GM21723 (cell line): ENCODE measurements at regions not wholly inside any gene's neighbourhood (a gene's known extent, or its start where the extent isn't known, plus 50 kb on each side); places are given as distances from the start of the nearest gene placed in this dataset.

ENCODE experiments used
- ATAC-seq: cut with Tn5 transposase; IDR thresholded peaks from one replicate; pipeline ENCODE4 v1.9.1; 2021; ENCODE audit warnings: mild to moderate bottlenecking, moderate library complexity; ENCODE audit not compliant: unreplicated experiment

DNA sequence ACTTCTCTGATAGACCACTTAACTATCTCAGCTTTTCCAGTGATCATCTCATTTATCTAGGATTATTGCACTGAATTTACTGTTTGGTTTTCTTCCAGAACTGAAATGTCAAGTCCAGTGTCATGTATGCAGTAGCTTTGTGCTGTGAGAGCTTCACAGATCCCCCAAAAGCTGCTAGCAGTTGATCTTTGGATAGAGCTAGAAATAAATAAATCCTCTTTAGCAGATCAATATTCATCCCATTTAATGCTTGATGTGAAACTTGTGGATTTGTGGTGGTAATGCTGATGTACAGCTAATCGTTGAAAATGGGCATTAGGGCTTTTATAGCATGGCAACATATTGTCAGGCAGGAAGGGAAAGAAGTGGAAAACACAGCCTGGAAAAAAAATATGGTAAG, 509.6 kb upstream of the FAM241A start:
- no peak for ATAC-seq

DNA sequence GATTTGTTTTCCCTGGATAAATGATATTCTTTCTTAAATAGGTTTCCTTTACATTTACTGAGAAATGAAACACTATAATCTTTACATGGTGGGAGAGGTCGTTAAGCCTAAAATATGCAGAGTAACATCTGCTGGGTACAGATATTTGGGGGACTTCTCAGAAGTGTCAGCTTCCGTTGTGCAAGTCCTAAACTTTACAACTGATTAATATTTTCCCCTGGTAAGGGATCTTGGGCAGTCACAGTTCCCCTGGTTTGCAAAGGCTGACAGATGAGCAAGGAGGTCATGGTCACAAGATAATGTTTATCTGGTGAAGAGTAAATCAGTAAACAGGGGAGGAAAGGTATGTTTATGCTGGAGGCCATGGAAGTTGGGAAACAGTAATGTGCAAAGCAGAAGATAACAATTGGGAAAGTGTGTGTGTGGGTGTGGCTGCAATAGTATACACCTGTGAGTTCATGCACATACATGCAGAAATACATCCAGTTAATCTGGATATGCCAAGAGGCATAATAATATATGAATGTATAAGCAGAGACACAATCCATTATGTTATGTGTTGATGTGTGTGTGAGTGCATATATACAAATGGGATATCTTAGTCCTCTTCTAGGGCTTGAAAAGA, 508.2 kb upstream of the FAM241A start:
- no peak for ATAC-seq

DNA sequence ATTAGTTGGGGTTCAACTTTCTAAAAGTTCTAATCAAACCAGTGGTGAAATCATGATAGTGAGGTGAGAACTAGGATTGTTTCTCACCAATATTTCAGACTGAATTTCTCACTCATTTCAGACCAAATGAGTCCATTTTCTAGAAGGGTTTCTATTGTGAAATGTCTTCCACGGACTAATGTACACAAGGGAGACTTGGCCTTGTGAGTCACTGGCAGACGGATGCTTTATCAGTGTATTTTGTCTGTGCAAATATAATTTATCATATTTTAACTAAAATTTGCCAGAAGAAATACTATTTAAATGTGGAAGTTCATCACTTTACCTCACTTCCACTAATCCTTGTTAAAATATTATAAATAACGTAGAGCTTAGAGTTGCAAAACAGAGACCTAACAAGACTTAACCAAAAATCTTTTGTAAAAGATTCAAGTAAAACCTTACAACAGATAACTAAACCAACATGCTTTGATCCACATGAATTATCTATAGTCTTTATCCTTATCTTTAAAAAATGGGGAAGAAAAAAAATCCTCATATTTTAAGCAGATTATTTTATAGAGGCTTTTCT, 506.0 kb upstream of the FAM241A start:
- no peak for ATAC-seq

DNA sequence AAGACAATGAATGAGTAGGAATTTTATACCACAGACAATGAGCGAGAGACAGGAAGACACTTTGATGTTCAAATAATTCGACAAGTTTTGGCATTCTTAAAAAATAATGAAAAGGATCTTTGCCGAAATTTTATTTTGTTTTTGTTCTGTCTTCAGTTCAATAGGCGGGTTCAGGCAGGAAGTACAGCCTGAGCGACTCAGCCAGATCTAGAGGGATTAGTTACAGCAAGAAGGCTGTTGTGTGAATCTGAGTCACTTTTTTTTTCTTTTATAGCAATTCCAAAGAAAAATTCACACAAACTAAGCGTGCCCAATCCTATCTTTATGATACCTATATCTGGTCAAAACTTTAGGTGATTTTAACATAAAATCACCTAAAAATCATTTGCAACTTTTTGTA, 505.4 kb upstream of the FAM241A start:
- ATAC-seq = no peak

DNA sequence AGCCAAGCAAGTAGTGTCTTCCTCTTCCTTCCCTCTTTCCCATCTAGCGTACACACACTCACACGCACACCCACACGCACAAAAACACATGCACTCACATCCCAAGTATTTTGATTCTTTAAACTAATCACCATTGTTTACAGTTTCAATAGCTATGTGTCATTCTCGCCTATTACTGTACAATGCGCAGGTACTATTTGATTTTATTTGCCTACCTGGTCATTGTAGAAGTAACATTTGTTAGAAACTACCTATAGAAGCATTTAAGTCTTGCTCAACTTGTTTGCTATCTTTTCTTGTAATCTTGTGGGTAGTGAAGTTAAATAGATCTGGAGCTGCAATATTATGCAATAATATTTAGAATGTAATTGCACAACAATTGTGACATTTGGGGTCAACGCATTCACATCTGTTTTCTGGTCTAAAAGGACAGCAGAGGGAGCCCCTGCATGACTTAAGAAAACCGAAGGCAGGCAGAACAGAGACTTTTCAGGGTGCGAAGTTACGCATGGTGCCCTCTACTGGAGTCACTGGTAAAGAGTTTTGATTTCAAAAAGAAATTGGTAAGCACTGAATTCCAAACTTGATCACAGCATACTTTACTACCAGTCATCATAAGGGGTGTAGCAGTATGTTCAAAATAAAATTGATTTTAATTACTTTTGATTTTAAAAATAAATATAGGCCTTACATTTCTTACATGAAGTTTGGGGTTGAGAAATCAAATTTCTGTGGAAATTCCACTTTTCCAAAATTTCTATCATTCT, 503.3 kb upstream of the FAM241A start:
- peak; percentile 99 for ATAC-seq

DNA sequence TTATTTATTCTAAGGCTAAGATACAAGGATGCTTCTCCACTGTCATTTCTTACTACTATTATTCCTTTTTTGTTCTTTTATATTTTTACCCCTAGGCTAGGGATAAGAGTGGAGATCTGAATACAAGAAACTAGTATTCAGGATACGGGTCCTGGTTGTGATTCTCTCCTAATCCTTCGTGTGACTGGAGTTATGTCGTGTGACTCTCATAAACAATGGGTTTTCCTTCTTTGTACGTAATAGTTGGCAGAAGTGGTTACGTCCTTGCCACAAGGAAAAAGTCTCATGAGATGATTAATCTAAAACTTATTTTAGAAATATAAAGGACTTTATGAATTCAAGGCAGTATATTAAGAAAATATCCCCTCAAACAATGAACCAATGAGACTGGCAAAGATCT, 497.2 kb upstream of the FAM241A start:
- no peak for ATAC-seq

DNA sequence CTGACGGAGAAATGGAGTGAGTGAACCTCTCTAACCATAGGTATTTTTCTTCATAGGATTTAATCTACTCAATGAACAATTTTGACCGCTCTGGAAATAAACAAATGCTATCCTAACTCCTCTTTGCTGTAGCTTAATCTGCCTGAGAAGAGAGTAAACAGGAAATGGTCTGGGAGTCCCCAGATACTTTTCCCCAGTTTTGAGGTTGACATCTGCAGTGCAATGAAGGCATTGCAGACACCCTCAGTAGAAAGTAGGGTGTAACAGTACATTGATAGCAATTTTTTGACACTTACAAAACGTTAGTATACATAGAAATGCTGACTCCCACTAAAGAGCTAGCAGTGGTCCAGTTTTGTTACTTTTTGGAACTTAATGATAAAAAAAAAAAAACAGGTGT, 495.9 kb upstream of the FAM241A start:
- ATAC-seq = peak; percentile 66

DNA sequence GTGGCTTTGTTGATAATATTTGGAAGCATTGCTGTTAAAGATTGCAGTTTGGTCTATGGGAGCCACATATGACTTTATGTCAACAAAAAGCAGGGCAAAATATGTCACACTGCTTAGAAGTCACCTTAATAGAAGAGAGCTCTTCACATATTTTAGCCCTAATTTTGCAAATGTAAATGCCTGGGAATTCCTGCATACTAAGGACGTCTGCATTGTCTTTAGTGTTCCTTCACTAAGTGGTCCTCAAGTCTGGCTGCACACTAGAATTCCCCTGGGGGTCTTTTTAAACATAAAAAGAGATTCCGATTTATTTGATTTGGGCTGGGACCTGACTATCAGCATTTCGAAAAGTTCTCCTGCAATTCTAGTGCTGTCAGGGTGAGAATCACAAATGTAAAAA, 495.1 kb upstream of the FAM241A start:
- no peak for ATAC-seq

DNA sequence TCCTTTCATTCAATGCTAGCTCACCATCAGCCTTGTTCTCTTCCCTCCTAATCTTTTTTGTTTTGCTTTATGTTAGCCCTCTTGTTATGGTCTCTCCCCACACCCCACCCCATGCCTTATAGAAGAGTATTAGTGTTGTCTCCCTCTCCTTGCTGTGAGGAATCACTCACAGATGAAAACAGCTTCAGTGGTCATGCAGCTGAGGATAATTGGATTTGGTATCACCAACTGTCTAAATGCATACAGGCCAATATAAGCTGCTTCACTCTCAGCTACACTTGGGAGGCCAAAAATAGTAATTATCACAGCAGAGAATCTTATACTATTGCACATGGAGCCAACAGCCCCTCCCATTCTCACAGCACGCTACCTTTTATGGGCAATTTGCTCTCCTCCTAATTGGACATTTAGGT, 494.6 kb upstream of the FAM241A start:
- no peak for ATAC-seq

DNA sequence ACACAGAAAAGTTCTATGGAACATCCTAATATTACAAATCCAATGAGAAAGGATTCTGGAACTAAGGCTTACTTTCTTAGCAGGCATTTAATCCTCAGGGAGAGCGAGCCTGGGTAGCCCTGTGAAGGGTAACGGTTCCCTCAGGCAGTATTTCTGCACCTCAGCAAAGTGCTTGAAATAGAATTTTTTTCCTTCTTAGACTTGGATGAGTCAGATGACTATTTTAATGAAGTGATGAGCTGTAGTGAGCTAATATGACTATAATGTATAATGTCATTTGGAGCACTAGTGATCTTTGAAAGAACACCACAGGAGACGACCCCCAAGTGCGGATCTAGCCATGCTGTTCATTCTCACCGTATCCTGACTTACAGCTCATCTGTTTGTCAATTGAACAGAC, 493.0 kb upstream of the FAM241A start:
- no peak for ATAC-seq

DNA sequence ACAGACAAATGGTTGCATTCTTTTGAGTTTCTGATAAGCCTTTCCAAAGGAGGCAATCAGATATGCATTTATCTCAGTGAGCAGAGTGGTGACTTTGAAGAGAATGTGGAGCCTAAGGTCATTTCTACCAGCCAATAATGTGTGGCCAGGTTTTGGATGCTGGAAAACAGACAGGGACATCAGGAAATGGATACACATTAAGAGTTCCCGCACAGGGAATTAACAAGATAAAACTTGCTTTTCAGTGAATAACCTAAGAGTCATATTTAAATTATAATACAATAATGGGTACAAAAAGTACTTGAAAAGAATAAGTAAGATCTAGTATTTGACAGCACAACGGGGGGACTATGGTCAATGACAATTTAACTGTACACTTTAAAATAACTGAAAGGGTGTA, 492.3 kb upstream of the FAM241A start:
- no peak for ATAC-seq

DNA sequence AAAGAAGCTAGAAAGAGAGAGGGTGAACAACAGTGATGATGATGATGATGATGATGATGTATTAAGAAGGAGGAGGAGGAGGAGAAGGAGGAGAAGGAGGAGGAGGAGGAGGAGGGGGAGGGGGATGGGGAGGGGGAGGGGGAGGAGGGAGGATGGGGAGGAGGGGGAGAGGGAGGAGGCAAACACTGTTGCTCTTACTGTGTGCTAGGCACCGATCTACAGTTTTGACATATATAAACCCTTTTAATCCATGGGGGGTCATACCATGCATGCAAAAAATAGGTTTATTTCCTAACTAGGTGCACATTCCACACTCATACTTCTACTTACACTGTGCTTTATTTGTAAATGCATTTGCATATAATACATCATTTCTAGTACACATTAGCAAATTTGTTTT, 482.8 kb upstream of the FAM241A start:
- ATAC-seq = no peak

DNA sequence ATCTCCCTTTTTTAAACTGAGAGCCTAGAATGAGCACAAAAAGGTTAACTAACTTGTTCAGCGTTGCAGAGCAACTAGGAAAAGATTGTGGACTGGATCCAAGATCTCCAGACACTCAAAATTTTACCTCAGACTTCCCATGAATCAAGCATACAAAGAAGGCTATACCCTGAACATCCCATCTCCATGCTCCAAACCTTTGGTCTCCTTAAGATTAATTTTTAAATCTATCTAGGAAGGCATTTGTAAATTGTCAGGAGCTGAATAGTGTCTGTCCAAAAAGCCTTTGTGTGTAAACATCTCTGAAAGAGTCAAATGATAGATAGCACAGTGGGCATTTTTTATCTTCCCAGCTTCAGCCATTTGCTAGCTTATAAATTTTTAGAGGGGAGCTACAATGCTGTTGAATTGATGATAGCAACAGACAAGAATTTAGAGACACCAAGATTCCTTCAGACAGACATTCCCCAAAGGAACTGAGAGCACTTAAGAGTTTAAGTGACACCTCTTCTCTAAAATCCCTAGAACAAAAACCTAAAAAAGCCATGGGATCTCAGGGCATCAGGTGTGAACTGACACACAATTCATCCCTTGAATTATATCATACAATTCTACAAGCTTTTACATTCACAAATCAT, 480.8 kb upstream of the FAM241A start:
- ATAC-seq = no peak

DNA sequence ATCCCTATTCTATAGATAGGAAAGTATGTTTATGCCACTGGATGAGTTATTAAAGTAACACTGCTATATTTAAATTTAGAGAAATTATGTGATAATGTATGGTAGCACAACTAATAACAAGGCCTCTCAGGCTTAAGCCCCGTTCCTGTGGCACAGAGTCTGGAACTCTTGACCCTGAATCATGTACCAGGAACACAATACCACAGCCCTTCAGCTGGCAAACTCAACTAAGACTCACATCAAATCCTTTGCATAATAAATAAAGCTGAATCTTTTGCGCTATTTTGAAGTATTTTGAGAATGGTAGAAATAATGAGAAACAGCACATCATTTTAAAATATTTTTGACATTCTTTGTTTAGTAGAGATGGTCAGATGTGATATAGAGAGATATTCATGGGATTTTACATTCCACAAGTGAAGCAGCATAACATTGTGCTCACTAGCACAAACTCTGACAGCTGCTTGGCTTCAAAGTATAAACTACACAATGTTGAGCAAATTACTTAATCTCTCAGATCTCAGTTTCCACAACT, 478.4 kb upstream of the FAM241A start:
- no peak for ATAC-seq

DNA sequence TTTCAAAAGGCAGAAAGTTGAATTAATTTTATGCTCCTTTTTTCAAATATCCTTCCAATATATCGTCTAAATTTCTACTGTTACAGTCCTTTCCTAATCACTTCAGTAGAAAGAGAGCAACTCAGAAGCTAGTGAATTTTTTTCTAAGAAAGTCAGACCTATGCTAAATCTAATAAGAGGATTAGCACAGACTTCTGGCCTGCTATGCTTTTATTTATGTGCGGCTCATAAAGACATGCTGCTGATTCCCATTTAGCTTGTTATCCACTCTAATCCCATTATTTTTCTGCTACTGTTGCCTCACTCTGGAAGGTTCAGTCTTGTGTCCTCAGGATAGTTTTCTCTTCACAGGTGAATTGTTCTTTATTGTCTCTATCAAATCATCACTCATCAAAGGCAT, 473.5 kb upstream of the FAM241A start:
- ATAC-seq = no peak

DNA sequence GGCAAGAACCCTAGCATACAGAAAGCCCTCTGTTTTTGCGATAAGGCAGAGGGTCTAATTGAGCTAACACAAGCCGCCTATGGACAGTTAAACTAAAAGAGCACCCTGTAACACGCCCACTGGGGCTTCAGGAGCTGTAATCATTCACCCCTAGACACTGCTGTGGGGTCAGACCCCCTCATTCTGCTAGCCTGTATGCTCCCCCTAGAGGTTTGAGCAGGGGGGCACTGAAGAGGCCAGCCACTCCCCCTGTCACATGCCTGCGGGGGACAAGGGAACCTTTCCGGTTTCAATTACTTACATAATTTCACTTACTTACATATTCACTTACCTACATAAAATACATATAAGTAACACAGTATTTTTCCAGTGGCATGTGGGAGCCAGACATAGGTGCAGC, 469.5 kb upstream of the FAM241A start:
- no peak for ATAC-seq

DNA sequence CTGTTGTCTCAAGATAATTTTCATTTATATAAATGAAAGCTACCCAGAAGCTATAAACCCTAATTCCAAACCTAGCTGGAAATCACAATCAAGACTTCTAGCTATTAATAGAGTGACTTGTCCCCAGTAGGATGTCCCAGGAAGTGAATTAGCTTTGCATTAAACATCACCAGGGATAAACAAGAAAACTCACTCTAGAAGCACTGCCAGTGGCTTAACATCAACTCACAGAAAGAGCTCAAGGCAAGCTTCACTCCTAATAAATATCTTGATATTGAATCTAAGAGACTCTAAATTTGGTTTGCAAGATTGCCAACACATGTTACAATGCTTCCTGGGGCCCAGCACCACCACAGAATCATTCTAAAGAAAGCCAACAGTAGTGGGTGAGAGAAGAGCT, 468.7 kb upstream of the FAM241A start:
- no peak for ATAC-seq

DNA sequence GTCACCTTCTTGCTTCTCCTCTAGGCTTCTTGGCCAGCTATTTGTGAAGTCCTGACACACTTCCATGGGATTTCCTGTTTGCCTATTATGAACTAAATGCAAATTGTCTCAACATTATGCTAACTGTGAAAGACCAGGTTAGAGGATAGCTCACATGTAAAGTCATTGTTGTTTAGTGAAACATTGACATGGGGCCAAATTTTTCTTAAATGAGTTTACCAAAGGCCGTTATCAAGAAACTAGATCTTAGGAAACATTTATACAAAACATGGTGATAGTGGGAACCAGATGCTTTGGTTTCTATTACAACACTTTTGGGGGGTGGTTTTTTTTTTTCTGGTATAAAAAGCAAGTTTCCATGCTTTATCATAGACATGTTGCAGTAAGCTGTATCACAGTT, 466.8 kb upstream of the FAM241A start:
- ATAC-seq = no peak

DNA sequence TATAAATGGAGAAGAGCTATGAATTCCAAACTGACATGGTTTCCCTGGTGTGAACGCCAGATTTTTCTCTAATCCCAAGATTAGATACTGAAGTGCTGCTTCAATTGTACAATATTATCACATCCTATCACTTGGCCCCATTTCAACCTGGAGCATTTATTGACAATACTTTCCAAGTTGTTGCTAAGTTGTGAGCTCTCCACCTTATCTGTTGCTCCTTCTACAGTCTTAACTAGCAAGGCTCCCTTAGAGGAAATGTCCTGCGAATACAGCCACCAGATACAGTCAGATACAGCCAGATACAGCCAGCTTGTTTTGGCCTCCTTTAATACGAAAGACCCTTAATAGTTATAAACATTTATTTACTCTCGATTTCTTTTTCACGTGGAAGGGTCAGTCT, 466.3 kb upstream of the FAM241A start:
- ATAC-seq = no peak

DNA sequence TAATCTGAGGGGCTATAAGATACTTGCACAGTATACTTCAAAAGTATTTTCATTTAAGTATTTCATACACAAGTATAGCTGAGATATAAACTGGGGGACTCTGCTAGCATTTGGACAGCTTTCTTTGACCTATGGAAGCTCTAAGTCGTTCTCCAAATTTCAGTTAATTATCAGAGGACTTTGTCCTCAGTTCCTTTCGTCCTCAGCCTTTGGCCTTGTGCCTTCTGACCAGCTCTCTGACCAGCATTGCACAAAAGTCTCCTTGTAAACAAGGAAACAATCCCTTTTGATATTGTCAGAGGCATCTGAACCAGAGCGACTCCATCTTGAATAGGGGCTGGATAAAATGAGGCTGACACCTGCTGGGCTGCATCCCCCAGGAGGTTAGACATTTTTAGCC, 464.0 kb upstream of the FAM241A start:
- ATAC-seq = no peak

DNA sequence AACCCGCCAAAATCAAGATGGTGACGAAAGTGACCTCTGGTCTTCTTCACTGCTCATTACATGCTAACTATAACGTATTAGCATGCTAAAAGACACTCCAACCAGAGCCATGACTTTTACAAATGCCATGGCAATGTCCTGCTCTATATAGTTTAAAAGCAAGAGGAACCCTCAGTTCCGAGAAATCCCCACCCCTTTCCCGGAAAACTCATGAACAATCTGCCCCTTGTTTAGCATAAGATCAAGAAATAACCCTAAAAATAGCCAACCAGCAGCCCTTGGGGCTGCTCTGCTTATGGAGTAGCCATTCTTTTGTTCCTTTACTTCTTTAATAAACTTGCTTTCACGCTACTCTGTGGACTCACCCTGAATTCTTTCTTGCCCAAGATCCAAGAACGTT, 463.5 kb upstream of the FAM241A start:
- no peak for ATAC-seq

DNA sequence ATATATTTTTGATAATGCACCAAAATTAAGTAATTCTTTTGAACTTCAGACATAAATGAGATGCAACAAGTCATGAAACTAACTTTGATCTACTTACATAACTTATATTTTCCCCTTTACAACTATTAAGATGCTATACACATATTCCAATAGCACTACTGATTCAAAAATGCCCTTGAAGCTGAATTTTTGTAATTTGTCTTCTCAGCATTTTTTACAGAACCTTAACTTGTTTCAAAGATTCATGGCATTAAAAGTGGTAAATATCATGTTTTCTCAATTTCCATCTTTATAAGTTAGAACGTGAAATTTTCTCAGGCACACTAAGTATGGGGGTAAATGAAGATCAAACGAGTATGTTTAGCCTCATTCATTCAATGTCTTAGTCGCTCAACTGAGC, 460.0 kb upstream of the FAM241A start:
- no peak for ATAC-seq
